Stomach (tissue), 4 donors: ENCODE measurements at regions not wholly inside any gene's neighbourhood (a gene's known extent, or its start where the extent isn't known, plus 50 kb on each side); places are given as distances from the start of the nearest gene placed in this dataset.
"Not testable (repeated sequence)": the region's sequence is repeated elsewhere in the genome, so short reads cannot be mapped to it uniquely, and the experiment has no call there.

Experiments
- POLR2AphosphoS5 ChIP-seq, 3 donors: sonication (generic); formaldehyde crosslinking; IDR thresholded peaks; one replicate each; pipeline ENCODE4 v1.6.1; 2016; ENCODE audit warnings: antibody characterized with exemption in 3 of 3
- TF ChIP-seq, protein P1 (sequence below), 7 experiments: fragments of 450-650 bp in 4 of 7; fragments of 200-600 bp in 3 of 7; sonication (generic) in 3 of 7; IDR thresholded peaks; one replicate each; pipeline ENCODE4 v1.5.1; 2016 to 2019; ENCODE audit warnings: antibody characterized with exemption in 7 of 7, control low read depth in 2 of 7, mild to moderate bottlenecking in 1 of 7

DNA sequence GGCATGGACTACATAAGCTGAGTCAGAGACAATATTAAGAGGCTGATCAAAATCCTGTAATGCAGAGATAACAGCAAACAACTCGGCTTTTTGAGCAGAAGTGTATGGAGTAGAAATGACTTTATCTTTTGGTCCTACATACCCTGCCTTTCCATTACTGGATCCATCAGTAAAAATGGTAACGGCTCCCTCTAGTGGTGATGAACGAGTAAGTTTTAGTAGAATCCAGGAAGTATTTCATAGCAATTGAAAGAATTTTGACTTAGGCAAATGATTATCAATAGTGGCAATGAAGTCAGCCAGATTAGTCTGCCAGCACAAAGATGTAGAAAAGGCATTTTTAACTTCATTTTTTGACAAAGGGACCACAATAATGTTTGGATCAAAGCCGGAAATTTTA, 190.8 kb upstream of the RAI14 start:
- TF ChIP-seq, protein P1, sequence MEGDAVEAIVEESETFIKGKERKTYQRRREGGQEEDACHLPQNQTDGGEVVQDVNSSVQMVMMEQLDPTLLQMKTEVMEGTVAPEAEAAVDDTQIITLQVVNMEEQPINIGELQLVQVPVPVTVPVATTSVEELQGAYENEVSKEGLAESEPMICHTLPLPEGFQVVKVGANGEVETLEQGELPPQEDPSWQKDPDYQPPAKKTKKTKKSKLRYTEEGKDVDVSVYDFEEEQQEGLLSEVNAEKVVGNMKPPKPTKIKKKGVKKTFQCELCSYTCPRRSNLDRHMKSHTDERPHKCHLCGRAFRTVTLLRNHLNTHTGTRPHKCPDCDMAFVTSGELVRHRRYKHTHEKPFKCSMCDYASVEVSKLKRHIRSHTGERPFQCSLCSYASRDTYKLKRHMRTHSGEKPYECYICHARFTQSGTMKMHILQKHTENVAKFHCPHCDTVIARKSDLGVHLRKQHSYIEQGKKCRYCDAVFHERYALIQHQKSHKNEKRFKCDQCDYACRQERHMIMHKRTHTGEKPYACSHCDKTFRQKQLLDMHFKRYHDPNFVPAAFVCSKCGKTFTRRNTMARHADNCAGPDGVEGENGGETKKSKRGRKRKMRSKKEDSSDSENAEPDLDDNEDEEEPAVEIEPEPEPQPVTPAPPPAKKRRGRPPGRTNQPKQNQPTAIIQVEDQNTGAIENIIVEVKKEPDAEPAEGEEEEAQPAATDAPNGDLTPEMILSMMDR (IDR thresholded peaks at IDR 0.05), result peak in 2 of 7 experiments; percentile 31 to 34
- TF ChIP-seq POLR2AphosphoS5 (IDR thresholded peaks at IDR 0.05), result not testable (repeated sequence)
